PC-9 (cell line): ENCODE measurements at regions not wholly inside any gene's neighbourhood (a gene's known extent, or its start where the extent isn't known, plus 50 kb on each side); places are given as distances from the start of the nearest gene placed in this dataset.

ENCODE experiments used
- CTCF ChIP-seq: fragments of 200-600 bp; sonication (generic); conservative IDR thresholded peaks from 2 replicates; pipeline ENCODE4 v1.6.1; 2017; ENCODE audit warnings: mixed run types, antibody characterized with exemption, mild to moderate bottlenecking, moderate library complexity
- EZH2 ChIP-seq: fragments of 200-600 bp; sonication (generic); IDR thresholded peaks from 2 replicates; pipeline ENCODE4 v1.8.0; 2017; ENCODE audit warnings: antibody characterized with exemption, low read depth

DNA sequence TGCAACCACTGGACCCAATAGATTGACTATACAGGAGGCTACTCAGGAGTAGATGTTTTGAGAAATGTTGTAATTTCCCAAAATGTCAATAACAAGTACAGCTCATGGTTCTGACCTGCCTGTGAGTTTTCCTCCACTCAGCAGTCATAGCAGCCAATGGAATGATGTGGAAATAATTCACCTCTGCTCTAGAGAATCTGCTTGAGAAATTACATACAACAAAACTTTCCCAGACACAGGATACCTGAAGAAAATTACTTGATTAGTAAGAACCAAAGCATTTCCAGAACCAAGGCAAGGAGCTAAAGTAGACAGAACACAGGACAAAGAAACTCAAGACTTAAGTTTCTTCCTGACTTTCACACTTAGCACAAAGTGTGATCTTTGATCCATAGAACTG lies 218.9 kb upstream of the SETMAR start:
- no peak for TF ChIP-seq CTCF
- TF ChIP-seq EZH2, result no peak
